Gastrocnemius medialis (tissue), 4 donors: ENCODE measurements at regions not wholly inside any gene's neighbourhood (a gene's known extent, or its start where the extent isn't known, plus 50 kb on each side); places are given as distances from the start of the nearest gene placed in this dataset.

ENCODE experiments used
- CTCF ChIP-seq, 5 experiments: fragments of 450-650 bp in 3 of 5; fragments of 200-600 bp in 2 of 5; sonication (generic) in 2 of 5; IDR thresholded peaks in 4 of 5; conservative IDR thresholded peaks in 1 of 5; 1 replicate in 4 of 5; 2 replicates in 1 of 5; pipeline ENCODE4 v1.5.1; 2016 to 2019; ENCODE audit warnings: antibody characterized with exemption in 5 of 5, mild to moderate bottlenecking in 3 of 5, moderate library complexity in 3 of 5
- POLR2A ChIP-seq, 2 donors: fragments of 450-650 bp; IDR thresholded peaks; one replicate each; pipeline ENCODE4 v1.6.1; 2017; ENCODE audit warnings: antibody characterized with exemption in 2 of 2, mild to moderate bottlenecking in 2 of 2, moderate library complexity in 2 of 2

- TF ChIP-seq CTCF (IDR thresholded peaks at IDR 0.05 in 4 of 5, conservative IDR thresholded peaks at IDR 0.05 in 1 of 5) (no peak), POLR2A (IDR thresholded peaks at IDR 0.05) (no peak)
Observed at GRCh38 chr2:79259959-79260358, 100.4 kb upstream of the REG3A start.
